B cell (primary cell): ENCODE measurements at regions not wholly inside any gene's neighbourhood (a gene's known extent, or its start where the extent isn't known, plus 50 kb on each side); places are given as distances from the start of the nearest gene placed in this dataset.

Experiments used
- ATAC-seq: fragments of 200-7000 bp; cut with Tn5 transposase; one replicate; pipeline ENCODE4 v1.10.0; 2021; ENCODE audit warnings: low read depth, mild to moderate bottlenecking, moderate number of reproducible peaks, moderate library complexity
- CTCF ChIA-PET: fragments of 350-600 bp; sonication (Branson Sonifier 250); formaldehyde crosslinking; loops from one replicate; lab custom pipeline; 2021; ENCODE audit warnings: antibody characterized with exemption, inconsistent platforms; lab: Charles Lee
- POLR2A ChIA-PET: fragments of 350-600 bp; sonication (Branson Sonifier 250); formaldehyde crosslinking; loops from one replicate; lab custom pipeline; 2021; ENCODE audit warnings: antibody characterized with exemption; lab: Charles Lee
- DNase-seq: peaks from one replicate; pipeline ENCODE4 v3.0.0; 2013
- H2AFZ ChIP-seq: 2 replicates; pipeline ENCODE4 v1.6.1; 2012; ENCODE audit warnings: mild to moderate bottlenecking, low read depth, low read length; ENCODE audit not compliant: insufficient read depth, poor library complexity, severe bottlenecking
- H3K27ac ChIP-seq, 2 donors: 1 replicate in 1 of 2; 2 replicates in 1 of 2; pipeline ENCODE4 v1.5.1; 2012 to 2013; ENCODE audit warnings: low read length in 2 of 2, mild to moderate bottlenecking in 2 of 2, moderate library complexity in 1 of 2
- H3K27me3 ChIP-seq, 4 experiments: fragments of 200-600 bp in 1 of 4; sonication (generic) in 1 of 4; replicated peaks in 1 of 4; 1 replicate in 2 of 4; 2 replicates in 2 of 4; pipeline versions ENCODE4 v1.6.1 to v1.7.0; 2013 to 2016; ENCODE audit warnings: low read length in 3 of 4, mild to moderate bottlenecking in 2 of 4, mixed read lengths in 1 of 4, moderate library complexity in 1 of 4; ENCODE audit not compliant: insufficient read depth in 4 of 4, control insufficient read depth in 3 of 4; ENCODE audit errors: control extremely low read depth in 1 of 4
- H3K36me3 ChIP-seq, 2 experiments: replicated peaks in 1 of 2; 1 replicate in 1 of 2; 2 replicates in 1 of 2; pipeline versions ENCODE4 v1.6.1 to v1.7.1; 2013; ENCODE audit warnings: low read length in 1 of 2; ENCODE audit not compliant: insufficient read depth in 2 of 2, control insufficient read depth in 1 of 2; ENCODE audit errors: control extremely low read depth in 1 of 2, extremely low read depth in 1 of 2
- H3K4me1 ChIP-seq, 2 donors: fragments of 200-600 bp in 1 of 2; sonication (generic) in 1 of 2; 1 replicate in 1 of 2; 2 replicates in 1 of 2; pipeline versions ENCODE4 v1.5.1 to v1.6.1; 2013 to 2017; ENCODE audit warnings: low read length in 2 of 2; ENCODE audit not compliant: control insufficient read depth in 2 of 2, insufficient read depth in 2 of 2
- H3K4me2 ChIP-seq: replicated peaks from 2 replicates; pipeline ENCODE3; 2012; ENCODE audit warnings: mild to moderate bottlenecking, low read depth, low read length; ENCODE audit not compliant: poor library complexity, severe bottlenecking
- H3K4me3 ChIP-seq, 5 experiments: fragments of 200-600 bp in 1 of 5; sonication (generic) in 1 of 5; 1 replicate in 3 of 5; 2 replicates in 2 of 5; pipeline versions ENCODE4 v1.5.1 to v1.7.0; 2011 to 2016; ENCODE audit warnings: low read length in 4 of 5, mild to moderate bottlenecking in 4 of 5, low read depth in 2 of 5, control low read depth in 1 of 5, moderate library complexity in 1 of 5; ENCODE audit not compliant: insufficient read depth in 1 of 5; ENCODE audit errors: control extremely low read depth in 1 of 5, extremely low read depth in 1 of 5
- H3K79me2 ChIP-seq: fragments of 200-600 bp; sonication (generic); one replicate; pipeline ENCODE4 v1.6.0; 2016; ENCODE audit warnings: low read length; ENCODE audit not compliant: control insufficient read depth, insufficient read depth
- H3K9ac ChIP-seq: fragments of 200-600 bp; sonication (generic); 2 replicates; pipeline ENCODE4 v1.6.1; 2017; ENCODE audit warnings: mild to moderate bottlenecking, low read length, moderate library complexity
- H3K9me3 ChIP-seq, 3 donors: one replicate each; pipeline versions ENCODE4 v1.6.1 to v1.7.1; 2013; ENCODE audit warnings: low read length in 2 of 3; ENCODE audit not compliant: control insufficient read depth in 2 of 3, insufficient read depth in 1 of 3; ENCODE audit errors: control extremely low read depth in 1 of 3
- H4K20me1 ChIP-seq: 2 replicates; pipeline ENCODE4 v1.6.0; 2012; ENCODE audit warnings: mild to moderate bottlenecking, low read length; ENCODE audit not compliant: insufficient read depth, control insufficient read depth, poor library complexity, severe bottlenecking
- H3K27ac Mint-ChIP-seq: one replicate; pipeline ENCODE4 v1.8.0; 2021; ENCODE audit warnings: mixed read lengths
- H3K27me3 Mint-ChIP-seq: one replicate; pipeline ENCODE4 v1.8.0; 2021; ENCODE audit warnings: mixed read lengths
- H3K4me1 Mint-ChIP-seq: one replicate; pipeline ENCODE4 v1.8.0; 2021; ENCODE audit warnings: mixed read lengths
- H3K4me3 Mint-ChIP-seq: one replicate; pipeline ENCODE4 v1.8.0; 2021; ENCODE audit warnings: mixed read lengths
- H3K9me3 Mint-ChIP-seq: one replicate; pipeline ENCODE4 v1.8.0; 2022; ENCODE audit warnings: mixed read lengths; ENCODE audit not compliant: insufficient read depth
- CTCF ChIP-seq: fragments of 200-600 bp; IDR thresholded peaks from one replicate; pipeline ENCODE4 v1.8.0; 2022; ENCODE audit warnings: antibody characterized with exemption, mild to moderate bottlenecking
- EZH2 ChIP-seq: IDR thresholded peaks from 2 replicates; pipeline ENCODE4 v1.6.1; 2012; ENCODE audit warnings: borderline replicate concordance, low read depth, mild to moderate bottlenecking, moderate library complexity, low read length; ENCODE audit not compliant: insufficient read depth, poor library complexity, severe bottlenecking
- WGBS: methylation state at CpG from one replicate; pipeline ENCODE4 v1.1.5; 2013; ENCODE audit warnings: missing lambda C conversion rate; ENCODE audit not compliant: insufficient coverage; 5-methylcytosine and 5-hydroxymethylcytosine counted together
- intact Hi-C: fragments of 100-400 bp; cut with micrococcal nuclease; formaldehyde crosslinking; loops from one replicate; pipeline ENCODE4 v1.10.0; 2022

- H3K4me3 ChIP-seq, result no peak overlapping the region
- TF ChIP-seq EZH2 (no peak), CTCF (no peak)
- no peaks in the 10 kb centered on the region for H3K4me1 ChIP-seq
- H3K27ac Mint-ChIP-seq, result no peak overlapping the region
- H3K9ac ChIP-seq, result no peak overlapping the region
- H3K4me1 Mint-ChIP-seq, result no peaks in the 10 kb centered on the region
- no peaks in the 10 kb centered on the region for H3K27me3 ChIP-seq
- no peak overlapping the region for H3K4me3 Mint-ChIP-seq
- peaks cover 4% of the 10 kb centered on the region for H3K9me3 Mint-ChIP-seq
- DNase-seq, result no peak
- H3K9me3 ChIP-seq, result no peaks in the 10 kb centered on the region
- intact Hi-C loops, result no loop called here
- no peaks in the 10 kb centered on the region for H3K36me3 ChIP-seq
- H3K27ac ChIP-seq, result no peak overlapping the region
- no peaks in the 10 kb centered on the region for H4K20me1 ChIP-seq
- no peaks in the 10 kb centered on the region for H3K27me3 Mint-ChIP-seq
- H3K79me2 ChIP-seq, result no peaks in the 10 kb centered on the region
- 33% methylated on average over 1 of the region's 1 CpG for WGBS
- H3K4me2 ChIP-seq, result no peak overlapping the region
- no peak for ATAC-seq
- ChIA-PET POLR2A (no interaction called here), CTCF (no interaction called here)
- H2AFZ ChIP-seq, result no peak overlapping the region
These were observed 68.3 kb upstream of the COL8A1 start for GRCh38 chr3:99570061-99570460.

DNA sequence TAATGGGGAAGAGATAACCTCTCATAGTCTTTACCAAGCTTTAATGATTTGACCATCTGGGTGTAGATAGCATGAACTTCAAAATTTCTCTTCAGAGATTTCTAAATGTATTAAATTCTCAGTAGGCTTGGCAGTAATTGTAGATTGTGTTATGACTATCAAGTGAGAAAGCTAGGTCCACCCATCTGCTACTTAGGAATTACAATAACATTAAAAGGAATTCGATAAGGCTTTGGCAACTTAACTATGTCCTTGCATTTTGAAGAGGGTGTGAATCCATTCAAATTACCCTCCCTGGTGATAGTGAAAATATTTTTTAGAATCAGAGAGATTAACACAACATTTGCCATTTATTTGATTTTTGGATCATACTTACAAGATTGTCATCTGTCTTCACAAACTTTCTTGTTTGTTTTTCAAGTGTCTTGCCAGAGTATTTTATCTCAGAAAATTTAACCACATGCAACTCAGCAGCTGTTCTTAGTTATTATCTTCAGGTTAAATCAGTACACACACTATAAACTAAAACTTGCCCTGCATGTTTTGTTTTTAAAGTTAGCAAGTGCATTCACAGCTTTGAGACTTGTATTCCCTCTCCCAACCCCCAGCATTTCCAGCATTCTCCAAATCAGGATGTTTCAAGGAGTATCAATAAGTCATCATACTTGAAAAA is 69.6 kb upstream of the COL8A1 start:
- Mint-ChIP-seq H3K4me1 (no peaks in the 10 kb centered on the region), H3K27me3 (no peaks in the 10 kb centered on the region), H3K27ac (no peak overlapping the region), H3K9me3 (peaks cover 3% of the 10 kb centered on the region), H3K4me3 (no peak overlapping the region)
- ChIA-PET POLR2A (no interaction called here), CTCF (no interaction called here)
- Histone ChIP-seq H3K27me3 (no peaks in the 10 kb centered on the region), H3K9me3 (no peaks in the 10 kb centered on the region), H3K4me1 (no peaks in the 10 kb centered on the region), H3K79me2 (no peaks in the 10 kb centered on the region), H3K9ac (no peak overlapping the region), H3K27ac (no peak overlapping the region), H3K4me3 (no peak overlapping the region), H4K20me1 (no peaks in the 10 kb centered on the region), H2AFZ (no peak overlapping the region), H3K36me3 (no peaks in the 10 kb centered on the region), H3K4me2 (no peak overlapping the region)
- TF ChIP-seq EZH2 (no peak), CTCF (no peak)
- intact Hi-C loops, result no loop called here
- no peak for ATAC-seq
- DNase-seq, result no peak
- no CpG with 5 or more reads among the region's 1 CpG for WGBS
